ENCODE measurements at regions not wholly inside any gene's neighbourhood (a gene's known extent, or its start where the extent isn't known, plus 50 kb on each side); places are given as distances from the start of the nearest gene placed in this dataset.

DNA sequence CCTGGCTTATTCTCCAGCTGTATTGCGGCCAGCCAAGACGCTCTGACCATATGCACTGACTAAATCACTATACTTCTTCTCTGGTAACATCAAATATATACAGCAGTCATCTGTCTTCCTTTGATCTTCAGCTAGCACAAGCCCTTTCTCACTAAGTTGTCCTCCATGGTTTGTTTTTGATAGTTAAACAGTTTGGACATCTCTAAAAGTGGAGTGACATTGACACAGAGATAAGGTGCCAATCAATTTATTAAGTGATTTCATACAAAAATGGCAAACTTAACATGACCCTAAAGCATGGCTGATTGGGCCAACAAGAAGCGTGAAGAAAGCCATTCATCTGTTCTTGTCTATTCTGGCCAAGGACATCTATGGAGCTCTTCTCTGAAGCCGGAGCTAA, 334.9 kb downstream of the NKX6-1 start:
- Histone ChIP-seq H3K4me1 (replicated peaks; ENCODE audit: insufficient read depth) (no peaks in the 10 kb centered on the region), H3K79me2 (ENCODE audit: low read depth) (no peaks in the 10 kb centered on the region), H2AFZ (no peak overlapping the region), H3K27me3 (ENCODE audit: insufficient read depth, low read depth) (no peaks in the 10 kb centered on the region), H3K9me3 (ENCODE audit: insufficient read depth, low read depth) (no peaks in the 10 kb centered on the region), H3K9me2 (ENCODE audit: insufficient read depth) (no peaks in the 10 kb centered on the region), H4K20me1 (ENCODE audit: insufficient read depth) (no peaks in the 10 kb centered on the region), H3K36me3 (ENCODE audit: low read depth) (no peaks in the 10 kb centered on the region), H3K4me2 (no peak overlapping the region), H3K27ac (no peak overlapping the region), H3K4me3 (no peak overlapping the region), H3F3A (ENCODE audit: insufficient read depth, low read depth) (no peaks in the 10 kb centered on the region)
- DNase-seq = no peak
- intact Hi-C loops (cut with micrococcal nuclease; ENCODE audit: unreplicated experiment) = no loop called here
- ChIA-PET POLR2A (ENCODE audit: unreplicated experiment) (no interaction called here), CTCF (no interaction called here)
- no TSS peak for BruUV-seq (replicated peaks)
- TF ChIP-seq EZH2 (IDR thresholded peaks at IDR 0.05; ENCODE audit: low read depth) = no peak
- TF ChIP-seq, protein P1, sequence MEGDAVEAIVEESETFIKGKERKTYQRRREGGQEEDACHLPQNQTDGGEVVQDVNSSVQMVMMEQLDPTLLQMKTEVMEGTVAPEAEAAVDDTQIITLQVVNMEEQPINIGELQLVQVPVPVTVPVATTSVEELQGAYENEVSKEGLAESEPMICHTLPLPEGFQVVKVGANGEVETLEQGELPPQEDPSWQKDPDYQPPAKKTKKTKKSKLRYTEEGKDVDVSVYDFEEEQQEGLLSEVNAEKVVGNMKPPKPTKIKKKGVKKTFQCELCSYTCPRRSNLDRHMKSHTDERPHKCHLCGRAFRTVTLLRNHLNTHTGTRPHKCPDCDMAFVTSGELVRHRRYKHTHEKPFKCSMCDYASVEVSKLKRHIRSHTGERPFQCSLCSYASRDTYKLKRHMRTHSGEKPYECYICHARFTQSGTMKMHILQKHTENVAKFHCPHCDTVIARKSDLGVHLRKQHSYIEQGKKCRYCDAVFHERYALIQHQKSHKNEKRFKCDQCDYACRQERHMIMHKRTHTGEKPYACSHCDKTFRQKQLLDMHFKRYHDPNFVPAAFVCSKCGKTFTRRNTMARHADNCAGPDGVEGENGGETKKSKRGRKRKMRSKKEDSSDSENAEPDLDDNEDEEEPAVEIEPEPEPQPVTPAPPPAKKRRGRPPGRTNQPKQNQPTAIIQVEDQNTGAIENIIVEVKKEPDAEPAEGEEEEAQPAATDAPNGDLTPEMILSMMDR (conservative IDR thresholded peaks at IDR 0.05) = no peak

DNA sequence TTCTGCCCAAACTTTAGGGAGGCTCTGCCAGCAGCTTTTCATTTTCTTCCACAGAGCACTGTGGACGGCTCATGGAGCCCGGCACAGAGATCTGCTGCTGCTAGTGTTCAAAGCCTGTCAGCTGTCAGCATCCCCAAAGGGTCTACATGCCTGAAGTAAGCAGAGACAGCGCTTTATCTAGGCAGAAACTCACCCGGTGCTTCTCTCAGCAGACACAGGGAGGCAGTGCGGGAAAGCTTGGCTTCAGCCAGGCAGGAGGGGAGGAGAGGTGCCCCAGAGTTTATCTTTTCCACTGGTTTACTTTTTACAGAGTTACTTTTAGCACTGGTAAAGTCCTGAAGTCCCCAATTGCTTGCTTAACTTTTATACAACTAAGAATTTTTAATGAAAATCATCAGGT, 339.3 kb downstream of the NKX6-1 start:
- TF ChIP-seq EZH2 (IDR thresholded peaks at IDR 0.05; ENCODE audit: low read depth) = no peak
- TF ChIP-seq, protein P1 (conservative IDR thresholded peaks at IDR 0.05) = no peak; the same call in 1 of the 2 replicates
- POLR2A ChIA-PET (ENCODE audit: unreplicated experiment) = no interaction called here

DNA sequence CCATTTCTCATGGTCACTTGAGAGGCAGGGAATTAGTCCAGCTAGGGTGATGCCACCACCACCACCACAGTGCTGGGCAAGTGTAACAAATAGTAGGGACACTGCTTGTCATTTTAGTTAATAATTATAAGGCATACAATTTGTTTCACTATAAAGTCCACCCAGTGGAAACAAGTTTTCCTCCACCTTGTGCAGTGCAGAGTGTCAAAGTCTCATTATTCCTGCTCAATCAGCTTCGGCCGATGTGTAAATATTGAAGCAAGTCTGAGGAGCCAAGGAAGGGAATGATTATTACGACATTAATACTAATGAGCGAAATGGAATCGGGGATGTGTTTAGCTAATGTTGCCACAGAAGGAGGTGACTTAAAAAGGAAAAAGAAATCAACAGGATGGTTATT, 340.4 kb downstream of the NKX6-1 start:
- intact Hi-C loops (cut with micrococcal nuclease; ENCODE audit: unreplicated experiment) = no loop called here

More for the DNA sequence above, 339.3 kb downstream of the NKX6-1 start:
- H3F3A ChIP-seq (ENCODE audit: insufficient read depth, low read depth) = no peaks in the 10 kb centered on the region
- no peaks in the 10 kb centered on the region for H3K9me3 ChIP-seq (ENCODE audit: insufficient read depth, low read depth)
- no peaks in the 10 kb centered on the region for H3K9me2 ChIP-seq (ENCODE audit: insufficient read depth)
- no peaks in the 10 kb centered on the region for H4K20me1 ChIP-seq (ENCODE audit: insufficient read depth)
- no peak overlapping the region for H3K4me3 ChIP-seq
- H3K27ac ChIP-seq = no peak overlapping the region
- no peaks in the 10 kb centered on the region for H3K4me1 ChIP-seq (replicated peaks; ENCODE audit: insufficient read depth)
- no TSS peak for BruUV-seq (replicated peaks)
- no peaks in the 10 kb centered on the region for H3K36me3 ChIP-seq (ENCODE audit: low read depth)
- no peak overlapping the region for H2AFZ ChIP-seq
- no peaks in the 10 kb centered on the region for H3K27me3 ChIP-seq (ENCODE audit: insufficient read depth, low read depth)
- CTCF ChIA-PET = interaction anchor here (0.6 kb wide), 1 partner anchor 15 kb away, joined by 4 read pairs; no protein-coding TSS in a partner anchor
- H3K4me2 ChIP-seq = no peak overlapping the region
- intact Hi-C loops (cut with micrococcal nuclease; ENCODE audit: unreplicated experiment) = no loop called here
- no peaks in the 10 kb centered on the region for H3K79me2 ChIP-seq (ENCODE audit: low read depth)
- DNase-seq = no peak

More for the DNA sequence above, 340.4 kb downstream of the NKX6-1 start:
- H3K27ac ChIP-seq = no peak overlapping the region
- H3F3A ChIP-seq (ENCODE audit: insufficient read depth, low read depth) = no peaks in the 10 kb centered on the region
- no peaks in the 10 kb centered on the region for H3K9me2 ChIP-seq (ENCODE audit: insufficient read depth)
- H3K9me3 ChIP-seq (ENCODE audit: insufficient read depth, low read depth) = no peaks in the 10 kb centered on the region
- DNase-seq = no peak
- no peaks in the 10 kb centered on the region for H3K79me2 ChIP-seq (ENCODE audit: low read depth)
- H3K36me3 ChIP-seq (ENCODE audit: low read depth) = no peaks in the 10 kb centered on the region
- H3K4me3 ChIP-seq = no peak overlapping the region
- no peaks in the 10 kb centered on the region for H3K4me1 ChIP-seq (replicated peaks; ENCODE audit: insufficient read depth)
- no peak overlapping the region for H3K4me2 ChIP-seq
- no TSS peak for BruUV-seq (replicated peaks)
- H4K20me1 ChIP-seq (ENCODE audit: insufficient read depth) = no peaks in the 10 kb centered on the region
- no peaks in the 10 kb centered on the region for H3K27me3 ChIP-seq (ENCODE audit: insufficient read depth, low read depth)
- CTCF ChIA-PET = no interaction called here
- no peak overlapping the region for H2AFZ ChIP-seq
- POLR2A ChIA-PET (ENCODE audit: unreplicated experiment) = no interaction called here
- no peak for TF ChIP-seq EZH2 (IDR thresholded peaks at IDR 0.05; ENCODE audit: low read depth)
- TF ChIP-seq, protein P1 (conservative IDR thresholded peaks at IDR 0.05) = no peak
